KMS-11 (cell line): ENCODE measurements at regions not wholly inside any gene's neighbourhood (a gene's known extent, or its start where the extent isn't known, plus 50 kb on each side); places are given as distances from the start of the nearest gene placed in this dataset.

Experiments
- H2AFZ ChIP-seq: fragments of 200-600 bp; sonication (generic); 2 replicates; pipeline ENCODE4 v1.6.1; 2016; ENCODE audit warnings: antibody characterized with exemption, mixed run types, low read depth
- H3K27ac ChIP-seq: fragments of 200-600 bp; sonication (generic); 2 replicates; pipeline ENCODE4 v1.6.1; 2016; ENCODE audit warnings: mild to moderate bottlenecking, mixed run types
- H3K27me3 ChIP-seq: fragments of 200-600 bp; sonication (generic); 2 replicates; pipeline ENCODE4 v1.6.1; 2017; ENCODE audit warnings: mild to moderate bottlenecking, low read depth, mixed run types, moderate library complexity; ENCODE audit not compliant: insufficient read depth
- H3K36me3 ChIP-seq: fragments of 200-600 bp; sonication (generic); 2 replicates; pipeline ENCODE4 v1.6.1; 2017; ENCODE audit warnings: mild to moderate bottlenecking, mixed run types; ENCODE audit not compliant: insufficient read depth
- H3K4me1 ChIP-seq: fragments of 200-600 bp; sonication (generic); 2 replicates; pipeline ENCODE4 v1.6.1; 2016; ENCODE audit warnings: mild to moderate bottlenecking, low read depth, mixed run types; ENCODE audit not compliant: poor library complexity, severe bottlenecking
- H3K4me2 ChIP-seq: fragments of 200-600 bp; sonication (generic); 2 replicates; pipeline ENCODE4 v1.7.0; 2016; ENCODE audit warnings: mild to moderate bottlenecking, mixed run types
- H3K4me3 ChIP-seq: fragments of 200-600 bp; sonication (generic); IDR thresholded peaks from 2 replicates; pipeline ENCODE4 v1.6.1; 2017; ENCODE audit warnings: low read depth, low read length, mixed read lengths; ENCODE audit not compliant: insufficient read depth
- H3K79me2 ChIP-seq: fragments of 200-600 bp; sonication (generic); 2 replicates; pipeline ENCODE4 v1.6.1; 2016; ENCODE audit warnings: low read depth, mixed run types; ENCODE audit not compliant: insufficient read depth
- H3K9ac ChIP-seq: fragments of 200-600 bp; sonication (generic); 2 replicates; pipeline ENCODE4 v1.6.1; 2016; ENCODE audit warnings: mild to moderate bottlenecking, mixed run types
- H4K20me1 ChIP-seq: fragments of 200-600 bp; sonication (generic); 2 replicates; pipeline ENCODE4 v1.6.1; 2016; ENCODE audit warnings: mild to moderate bottlenecking, mixed run types; ENCODE audit not compliant: insufficient read depth
- TF ChIP-seq, protein P1 (sequence below): fragments of 200-600 bp; sonication (generic); conservative IDR thresholded peaks from 2 replicates; pipeline ENCODE4 v1.6.1; 2017; ENCODE audit warnings: low read depth, mild to moderate bottlenecking, antibody characterized with exemption, low read length, moderate library complexity, mixed read lengths

DNA sequence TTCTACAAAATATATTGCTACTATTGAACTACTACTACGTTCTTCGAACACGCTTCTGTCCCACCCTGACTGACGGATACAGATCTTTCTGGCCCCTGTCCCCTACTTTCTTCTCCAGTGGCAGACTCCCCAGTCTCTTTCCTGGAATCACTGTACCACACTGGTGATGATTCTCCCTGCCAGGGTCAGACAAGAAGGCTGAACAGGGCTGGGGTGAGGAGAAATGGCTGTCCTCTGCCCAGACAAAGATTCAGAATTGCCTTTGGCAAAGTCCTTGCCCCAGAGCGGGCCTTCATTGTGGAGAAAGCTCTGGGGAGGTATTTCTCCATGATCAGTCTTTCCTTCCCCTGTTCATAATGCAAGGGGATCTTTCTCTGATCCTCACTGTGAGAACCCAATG lies 1417.1 kb downstream of the BRD1 start:
- Histone ChIP-seq H4K20me1 (no peaks in the 10 kb centered on the region), H3K36me3 (no peaks in the 10 kb centered on the region), H3K27ac (no peak overlapping the region), H3K79me2 (no peaks in the 10 kb centered on the region), H2AFZ (no peak overlapping the region), H3K27me3 (no peaks in the 10 kb centered on the region), H3K4me3 (no peak overlapping the region), H3K4me1 (no peaks in the 10 kb centered on the region), H3K9ac (no peak overlapping the region), H3K4me2 (no peak overlapping the region)
- TF ChIP-seq, protein P1, sequence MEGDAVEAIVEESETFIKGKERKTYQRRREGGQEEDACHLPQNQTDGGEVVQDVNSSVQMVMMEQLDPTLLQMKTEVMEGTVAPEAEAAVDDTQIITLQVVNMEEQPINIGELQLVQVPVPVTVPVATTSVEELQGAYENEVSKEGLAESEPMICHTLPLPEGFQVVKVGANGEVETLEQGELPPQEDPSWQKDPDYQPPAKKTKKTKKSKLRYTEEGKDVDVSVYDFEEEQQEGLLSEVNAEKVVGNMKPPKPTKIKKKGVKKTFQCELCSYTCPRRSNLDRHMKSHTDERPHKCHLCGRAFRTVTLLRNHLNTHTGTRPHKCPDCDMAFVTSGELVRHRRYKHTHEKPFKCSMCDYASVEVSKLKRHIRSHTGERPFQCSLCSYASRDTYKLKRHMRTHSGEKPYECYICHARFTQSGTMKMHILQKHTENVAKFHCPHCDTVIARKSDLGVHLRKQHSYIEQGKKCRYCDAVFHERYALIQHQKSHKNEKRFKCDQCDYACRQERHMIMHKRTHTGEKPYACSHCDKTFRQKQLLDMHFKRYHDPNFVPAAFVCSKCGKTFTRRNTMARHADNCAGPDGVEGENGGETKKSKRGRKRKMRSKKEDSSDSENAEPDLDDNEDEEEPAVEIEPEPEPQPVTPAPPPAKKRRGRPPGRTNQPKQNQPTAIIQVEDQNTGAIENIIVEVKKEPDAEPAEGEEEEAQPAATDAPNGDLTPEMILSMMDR, result no peak

DNA sequence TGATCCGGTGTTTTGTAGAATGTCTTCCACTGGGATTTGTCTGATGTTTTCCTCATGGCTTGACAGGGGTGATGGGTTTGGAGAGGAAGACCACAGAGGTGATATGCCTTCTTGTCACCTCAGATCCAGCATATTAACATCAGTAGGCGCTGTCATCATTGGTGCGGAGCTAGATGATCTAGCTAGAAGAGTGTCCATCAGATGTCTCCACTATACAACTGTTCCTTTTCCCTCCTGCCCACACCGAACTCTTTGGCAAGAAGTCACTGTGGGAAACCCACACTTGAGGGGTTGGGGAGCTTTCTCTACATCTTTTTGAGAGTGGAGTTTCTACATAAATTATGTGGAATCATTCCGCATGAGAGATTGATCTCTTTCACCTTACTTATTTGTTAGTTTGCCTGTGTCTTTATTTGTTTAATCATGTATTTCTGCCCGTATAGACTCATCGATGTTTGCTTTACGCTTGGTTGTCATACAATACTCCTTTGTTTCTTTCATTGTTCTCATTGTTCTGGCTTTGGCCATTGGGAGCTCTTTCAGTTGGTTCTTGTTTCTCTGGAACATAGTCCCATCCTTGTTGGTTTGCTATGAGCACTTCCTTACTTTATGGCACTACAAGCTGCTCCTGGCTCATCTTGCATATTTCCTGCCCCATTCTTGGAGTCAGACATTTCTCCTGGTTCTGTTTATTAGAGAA lies 1420.3 kb downstream of the BRD1 start:
- H3K36me3 ChIP-seq, result no peaks in the 10 kb centered on the region
- no peak overlapping the region for H3K9ac ChIP-seq
- no peaks in the 10 kb centered on the region for H3K79me2 ChIP-seq
- no peak overlapping the region for H3K4me3 ChIP-seq
- no peak overlapping the region for H3K4me2 ChIP-seq
- no peak overlapping the region for H2AFZ ChIP-seq
- TF ChIP-seq, protein P1, result no peak
- no peaks in the 10 kb centered on the region for H3K27me3 ChIP-seq
- H3K27ac ChIP-seq, result no peak overlapping the region
- H3K4me1 ChIP-seq, result no peaks in the 10 kb centered on the region
- H4K20me1 ChIP-seq, result no peaks in the 10 kb centered on the region

DNA sequence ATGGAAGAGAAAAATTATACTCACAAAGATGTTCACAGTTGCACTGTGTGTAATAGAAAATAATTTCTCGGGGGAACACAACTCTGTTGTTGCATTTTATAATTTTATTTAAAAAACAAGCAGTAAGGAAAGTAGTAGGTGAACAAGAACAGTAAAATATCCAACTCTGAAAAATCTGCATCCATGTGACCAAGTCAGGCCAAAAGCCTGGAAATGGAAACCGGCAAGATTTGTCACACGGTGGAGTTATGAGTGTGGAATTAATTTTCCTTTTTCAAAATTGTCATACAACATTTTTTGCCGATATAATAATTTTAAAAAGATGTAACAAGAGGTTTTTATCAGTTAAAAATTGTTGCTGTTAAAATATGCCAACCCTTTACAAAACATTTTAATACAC lies 1421.5 kb downstream of the BRD1 start:
- Histone ChIP-seq H4K20me1 (no peaks in the 10 kb centered on the region), H3K79me2 (no peaks in the 10 kb centered on the region), H3K4me3 (no peak overlapping the region), H3K4me2 (no peak overlapping the region), H3K9ac (no peak overlapping the region), H2AFZ (no peak overlapping the region), H3K27me3 (no peaks in the 10 kb centered on the region), H3K27ac (no peak overlapping the region), H3K4me1 (no peaks in the 10 kb centered on the region), H3K36me3 (no peaks in the 10 kb centered on the region)
- TF ChIP-seq, protein P1, result no peak

DNA sequence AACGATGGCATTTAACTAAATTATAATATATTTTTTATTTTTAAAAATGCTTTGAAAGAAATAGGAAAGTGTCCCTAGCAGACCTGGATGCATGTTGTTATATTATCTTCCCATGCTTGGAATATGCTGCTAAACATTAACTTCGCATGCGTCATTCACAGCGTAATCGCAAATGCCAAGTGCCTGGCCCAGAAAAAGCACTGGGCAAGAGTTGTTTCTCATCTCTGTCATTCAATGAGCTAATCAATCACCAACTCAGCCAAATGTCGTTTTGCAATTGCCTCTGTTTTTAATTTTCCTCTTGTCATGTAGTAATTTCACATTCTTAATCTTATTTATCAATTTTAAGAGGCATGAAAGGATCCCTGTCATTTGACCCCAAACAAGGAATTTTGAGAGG lies 1421.9 kb downstream of the BRD1 start:
- H3K9ac ChIP-seq, result no peak overlapping the region
- no peaks in the 10 kb centered on the region for H3K27me3 ChIP-seq
- TF ChIP-seq, protein P1, result no peak
- no peak overlapping the region for H3K27ac ChIP-seq
- no peaks in the 10 kb centered on the region for H4K20me1 ChIP-seq
- H3K79me2 ChIP-seq, result no peaks in the 10 kb centered on the region
- H3K4me1 ChIP-seq, result no peaks in the 10 kb centered on the region
- no peak overlapping the region for H2AFZ ChIP-seq
- no peak overlapping the region for H3K4me3 ChIP-seq
- H3K4me2 ChIP-seq, result no peak overlapping the region
- H3K36me3 ChIP-seq, result no peaks in the 10 kb centered on the region
